Stimulated activated memory B cell treated with anti-CD40 and anti-IgM and Interleukin-4, amounts not matched to agents 10 μg/mL and 1 μg/mL and 100 μg/mL, for 72 hours (primary cell): ENCODE measurements at regions not wholly inside any gene's neighbourhood (a gene's known extent, or its start where the extent isn't known, plus 50 kb on each side); places are given as distances from the start of the nearest gene placed in this dataset.

ENCODE experiments used
- ATAC-seq: fragments of 150-1000 bp; cut with Tn5 transposase; 2 replicates; pipeline ENCODE4 v1.10.0; 2021
- H3K27ac Mint-ChIP-seq: one replicate; pipeline ENCODE4 v1.8.0; 2022; ENCODE audit warnings: mild to moderate bottlenecking, mixed read lengths
- H3K27me3 Mint-ChIP-seq: one replicate; pipeline ENCODE4 v1.8.0; 2022; ENCODE audit warnings: mixed read lengths
- H3K36me3 Mint-ChIP-seq: one replicate; pipeline ENCODE4 v1.8.0; 2022; ENCODE audit warnings: mixed read lengths
- H3K4me1 Mint-ChIP-seq: one replicate; pipeline ENCODE4 v1.8.0; 2022; ENCODE audit warnings: mixed read lengths
- H3K4me3 Mint-ChIP-seq: one replicate; pipeline ENCODE4 v1.8.0; 2022; ENCODE audit warnings: mild to moderate bottlenecking, moderate library complexity, mixed read lengths
- H3K9me3 Mint-ChIP-seq: one replicate; pipeline ENCODE4 v1.8.0; 2022; ENCODE audit warnings: mixed read lengths

DNA sequence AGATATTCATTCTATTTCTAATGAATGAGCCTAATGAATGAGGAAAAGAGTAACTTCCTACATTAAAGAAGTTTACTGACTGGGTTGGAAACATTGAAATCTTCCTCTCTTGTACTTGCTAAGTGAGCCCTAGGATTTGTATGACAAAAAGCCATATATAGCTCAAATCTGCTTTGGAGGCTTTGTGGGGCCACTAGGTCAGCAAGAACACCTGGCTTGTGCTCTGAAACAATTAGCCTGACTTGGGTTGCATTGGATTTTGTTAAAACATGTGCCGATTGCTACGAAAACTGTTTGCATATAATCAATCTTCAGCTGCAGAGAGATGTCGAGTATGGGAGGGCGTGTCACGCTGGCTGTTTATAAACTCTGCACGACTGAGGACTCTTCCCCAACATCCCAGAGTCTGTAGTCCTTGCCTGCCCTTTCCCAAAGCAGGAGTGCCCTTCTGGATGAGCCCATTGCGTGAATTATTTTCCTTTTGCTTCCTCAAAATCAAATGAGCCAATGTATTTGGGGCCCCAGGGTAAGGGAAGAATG, 684.8 kb downstream of the DHX35 start:
- no peaks in the 10 kb centered on the region for H3K36me3 Mint-ChIP-seq

GRCh38 chr20:39645131-39645530, 683.0 kb downstream of the DHX35 start:
- Mint-ChIP-seq H3K4me1 (no peaks in the 10 kb centered on the region), H3K4me3 (no peak overlapping the region), H3K27me3 (peaks cover 3% of the 10 kb centered on the region), H3K27ac (no peak overlapping the region), H3K9me3 (no peaks in the 10 kb centered on the region), H3K36me3 (no peaks in the 10 kb centered on the region)
- ATAC-seq = no peak

More for the DNA sequence above, 684.8 kb downstream of the DHX35 start:
- Mint-ChIP-seq H3K27me3 (peaks cover 16% of the 10 kb centered on the region), H3K9me3 (no peaks in the 10 kb centered on the region), H3K4me3 (no peak overlapping the region), H3K4me1 (no peaks in the 10 kb centered on the region), H3K27ac (no peak overlapping the region)
- no peak for ATAC-seq

DNA sequence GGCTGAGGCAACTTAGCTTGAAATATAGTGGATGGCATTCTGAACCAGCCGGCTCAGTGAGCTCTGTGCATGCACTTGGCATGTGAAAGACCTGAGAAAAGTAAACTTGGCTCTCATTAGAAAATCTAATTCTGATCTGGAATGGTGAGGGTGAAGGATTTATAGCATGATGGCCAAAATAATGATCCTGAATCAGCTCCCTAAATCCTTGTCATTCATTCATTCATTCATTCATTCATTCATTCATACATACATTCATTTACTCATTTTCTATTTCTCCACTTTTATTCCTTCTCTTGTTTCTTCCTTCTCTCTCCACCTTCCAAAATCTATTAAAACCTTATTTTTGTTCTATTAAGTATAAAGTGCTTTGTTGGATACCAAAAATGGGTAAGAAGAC, 681.1 kb downstream of the DHX35 start:
- Mint-ChIP-seq H3K27ac (no peak overlapping the region), H3K9me3 (no peaks in the 10 kb centered on the region), H3K36me3 (no peaks in the 10 kb centered on the region), H3K4me1 (no peaks in the 10 kb centered on the region), H3K27me3 (no peaks in the 10 kb centered on the region), H3K4me3 (no peak overlapping the region)
- ATAC-seq = no peak

DNA sequence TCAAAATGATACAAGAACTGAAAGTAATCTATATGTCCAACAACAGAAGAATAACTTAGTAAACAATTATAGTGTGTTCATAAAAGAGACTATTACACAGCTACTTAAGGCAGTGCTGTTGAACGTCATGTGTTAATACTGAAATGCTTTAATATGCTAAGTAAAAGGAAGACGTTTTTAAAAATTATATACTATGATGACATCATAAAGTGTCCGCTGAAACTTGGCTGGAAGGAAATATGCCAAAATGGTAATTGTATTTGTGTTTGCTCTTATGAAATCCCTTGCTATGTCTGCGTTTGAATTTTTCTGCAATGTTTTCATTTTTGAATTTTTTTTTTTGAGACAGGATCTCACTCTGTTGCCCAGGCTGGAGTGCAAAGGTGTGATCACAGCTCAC, 679.3 kb downstream of the DHX35 start:
- H3K27me3 Mint-ChIP-seq = no peaks in the 10 kb centered on the region

DNA sequence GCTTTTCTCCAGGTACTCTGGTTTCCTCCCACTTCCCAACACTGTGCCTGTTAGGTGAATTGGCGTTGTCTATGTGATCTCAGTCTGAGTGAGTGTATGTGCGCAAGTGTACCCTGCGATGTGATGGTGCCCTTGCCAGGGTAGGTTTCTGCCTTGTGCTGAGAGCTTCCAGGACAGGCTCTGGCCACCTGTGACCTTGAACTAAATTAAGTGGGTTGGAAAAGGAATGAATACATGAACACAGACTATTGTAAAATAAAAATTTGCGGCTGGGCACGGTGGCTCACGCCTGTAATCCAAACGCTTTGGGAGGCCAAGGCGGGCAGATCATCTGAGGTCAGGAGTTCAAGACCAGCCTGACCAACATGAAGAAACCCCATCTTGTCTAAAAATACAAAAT, 678.0 kb downstream of the DHX35 start:
- H3K36me3 Mint-ChIP-seq = no peaks in the 10 kb centered on the region

More for the DNA sequence above, 679.3 kb downstream of the DHX35 start:
- Mint-ChIP-seq H3K36me3 (no peaks in the 10 kb centered on the region), H3K27ac (no peak overlapping the region), H3K9me3 (no peaks in the 10 kb centered on the region), H3K4me3 (no peak overlapping the region), H3K4me1 (no peaks in the 10 kb centered on the region)
- ATAC-seq = no peak

GRCh38 chr20:39638731-39639130, 676.6 kb downstream of the DHX35 start:
- Mint-ChIP-seq H3K27me3 (no peaks in the 10 kb centered on the region), H3K4me1 (no peaks in the 10 kb centered on the region), H3K36me3 (no peaks in the 10 kb centered on the region), H3K9me3 (no peaks in the 10 kb centered on the region), H3K4me3 (no peak overlapping the region), H3K27ac (no peak overlapping the region)
- no peak for ATAC-seq

More for the DNA sequence above, 678.0 kb downstream of the DHX35 start:
- no peaks in the 10 kb centered on the region for H3K9me3 Mint-ChIP-seq
- no peaks in the 10 kb centered on the region for H3K27me3 Mint-ChIP-seq
- no peak overlapping the region for H3K27ac Mint-ChIP-seq
- H3K4me1 Mint-ChIP-seq = no peaks in the 10 kb centered on the region
- H3K4me3 Mint-ChIP-seq = no peak overlapping the region
- no peak for ATAC-seq

DNA sequence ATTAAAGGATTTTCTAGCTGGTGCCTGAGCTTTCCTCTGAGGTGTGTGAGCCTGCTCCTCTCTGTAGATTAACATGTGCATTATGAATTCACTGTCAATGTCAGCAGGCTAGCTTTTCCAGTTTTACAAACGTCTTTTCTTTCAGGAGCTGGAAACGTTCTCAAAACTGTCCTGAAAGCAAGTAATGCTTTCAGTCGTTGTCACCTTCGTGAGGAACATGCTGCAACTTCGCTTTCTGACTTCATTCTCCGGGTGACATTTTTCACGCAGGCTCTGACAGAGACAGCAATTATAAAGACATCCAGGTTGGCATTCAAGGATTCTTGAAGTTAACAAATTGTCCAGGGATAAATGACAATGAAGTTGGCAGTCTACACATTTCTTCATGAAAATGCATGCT, 671.5 kb downstream of the DHX35 start:
- Mint-ChIP-seq H3K4me1 (peaks cover 9% of the 10 kb centered on the region), H3K4me3 (no peak overlapping the region), H3K9me3 (no peaks in the 10 kb centered on the region), H3K27ac (no peak overlapping the region), H3K36me3 (no peaks in the 10 kb centered on the region), H3K27me3 (no peaks in the 10 kb centered on the region)
- ATAC-seq = no peak

GRCh38 chr20:39632757-39633156, 670.6 kb downstream of the DHX35 start:
- Mint-ChIP-seq H3K36me3 (no peaks in the 10 kb centered on the region), H3K27ac (no peak overlapping the region), H3K27me3 (no peaks in the 10 kb centered on the region), H3K4me1 (peaks cover 9% of the 10 kb centered on the region), H3K4me3 (no peak overlapping the region), H3K9me3 (no peaks in the 10 kb centered on the region)
- ATAC-seq = no peak

DNA sequence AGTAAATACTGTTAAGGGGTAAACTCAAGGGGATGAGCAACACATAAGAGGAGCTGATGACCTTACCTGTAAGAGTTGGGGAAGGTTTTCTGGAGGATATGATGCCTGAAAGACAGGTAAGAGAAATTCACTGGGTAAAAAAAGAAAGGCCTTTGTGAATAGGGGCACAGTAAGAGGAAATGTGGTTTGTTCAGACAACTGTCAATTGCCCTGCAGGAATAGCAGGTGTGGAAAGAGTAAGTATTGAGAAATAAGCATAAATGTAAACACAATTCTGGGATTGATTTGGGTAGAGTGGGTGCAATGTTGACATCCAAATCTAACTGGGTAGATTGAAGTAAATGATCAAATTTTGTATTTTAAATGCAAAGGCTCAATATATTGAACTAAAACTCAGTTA, 670.0 kb downstream of the DHX35 start:
- Mint-ChIP-seq H3K9me3 (no peaks in the 10 kb centered on the region), H3K4me3 (no peak overlapping the region), H3K36me3 (no peaks in the 10 kb centered on the region), H3K4me1 (peaks cover 9% of the 10 kb centered on the region), H3K27me3 (no peaks in the 10 kb centered on the region), H3K27ac (no peak overlapping the region)
- ATAC-seq = no peak

- Mint-ChIP-seq H3K4me1 (peaks cover 9% of the 10 kb centered on the region), H3K27me3 (no peaks in the 10 kb centered on the region)
Observed at GRCh38 chr20:39631557-39631956, 669.4 kb downstream of the DHX35 start.

GRCh38 chr20:39630215-39630908, 668.2 kb downstream of the DHX35 start:
- Mint-ChIP-seq H3K36me3 (no peaks in the 10 kb centered on the region), H3K9me3 (no peaks in the 10 kb centered on the region), H3K27me3 (no peaks in the 10 kb centered on the region), H3K4me3 (no peak overlapping the region), H3K27ac (no peak overlapping the region), H3K4me1 (peaks cover 9% of the 10 kb centered on the region)
- ATAC-seq = no peak

More at GRCh38 chr20:39631557-39631956, 669.4 kb downstream of the DHX35 start:
- H3K36me3 Mint-ChIP-seq = no peaks in the 10 kb centered on the region
- H3K27ac Mint-ChIP-seq = no peak overlapping the region
- H3K9me3 Mint-ChIP-seq = no peaks in the 10 kb centered on the region
- ATAC-seq = no peak
- H3K4me3 Mint-ChIP-seq = no peak overlapping the region

- no peaks in the 10 kb centered on the region for H3K9me3 Mint-ChIP-seq
- H3K27me3 Mint-ChIP-seq = no peaks in the 10 kb centered on the region
- H3K27ac Mint-ChIP-seq = no peak overlapping the region
- ATAC-seq = no peak
- no peak overlapping the region for H3K4me3 Mint-ChIP-seq
- no peaks in the 10 kb centered on the region for H3K36me3 Mint-ChIP-seq
- H3K4me1 Mint-ChIP-seq = peaks cover 15% of the 10 kb centered on the region
Observed at GRCh38 chr20:39627765-39628164, 665.6 kb downstream of the DHX35 start.

- H3K9me3 Mint-ChIP-seq = no peaks in the 10 kb centered on the region
Observed at GRCh38 chr20:39624316-39624715, 662.2 kb downstream of the DHX35 start.

DNA sequence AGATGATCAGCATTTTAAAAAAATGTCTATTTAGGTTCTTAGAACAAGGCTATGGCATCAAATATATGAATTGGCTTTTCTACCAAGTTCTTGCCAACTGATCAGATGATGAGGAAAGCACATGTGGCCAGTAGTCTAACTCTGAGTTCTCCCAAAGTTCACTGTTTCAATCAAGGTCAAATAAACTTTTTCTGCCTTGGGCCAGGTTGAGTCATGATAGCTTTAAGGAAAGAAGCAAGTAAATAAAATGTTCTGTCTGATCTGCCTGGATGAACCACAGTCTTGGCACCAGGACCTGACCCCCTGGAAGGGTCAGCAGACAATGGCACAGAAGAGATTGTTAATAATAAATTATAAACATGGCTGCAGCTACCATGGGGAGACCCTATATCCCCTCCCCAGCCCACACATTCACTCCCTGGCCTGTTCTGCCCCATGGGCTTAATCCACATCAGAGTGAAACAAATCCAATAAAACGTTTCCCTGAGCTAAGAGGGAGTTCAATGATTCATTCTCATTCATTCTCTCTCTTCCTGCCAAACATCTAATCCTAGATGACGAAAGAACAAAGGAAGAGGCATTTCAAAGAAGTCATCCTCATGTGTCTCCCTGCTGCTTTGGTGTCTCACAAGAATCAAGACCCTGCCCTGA, 661.6 kb downstream of the DHX35 start:
- Mint-ChIP-seq H3K36me3 (no peaks in the 10 kb centered on the region), H3K9me3 (no peaks in the 10 kb centered on the region), H3K4me3 (no peak overlapping the region), H3K4me1 (peaks cover 7% of the 10 kb centered on the region), H3K27ac (no peak overlapping the region), H3K27me3 (no peaks in the 10 kb centered on the region)
- ATAC-seq = no peak

More at GRCh38 chr20:39624316-39624715, 662.2 kb downstream of the DHX35 start:
- no peak for ATAC-seq
- Mint-ChIP-seq H3K4me1 (peaks cover 7% of the 10 kb centered on the region), H3K27ac (no peak overlapping the region), H3K4me3 (no peak overlapping the region), H3K27me3 (no peaks in the 10 kb centered on the region), H3K36me3 (no peaks in the 10 kb centered on the region)

DNA sequence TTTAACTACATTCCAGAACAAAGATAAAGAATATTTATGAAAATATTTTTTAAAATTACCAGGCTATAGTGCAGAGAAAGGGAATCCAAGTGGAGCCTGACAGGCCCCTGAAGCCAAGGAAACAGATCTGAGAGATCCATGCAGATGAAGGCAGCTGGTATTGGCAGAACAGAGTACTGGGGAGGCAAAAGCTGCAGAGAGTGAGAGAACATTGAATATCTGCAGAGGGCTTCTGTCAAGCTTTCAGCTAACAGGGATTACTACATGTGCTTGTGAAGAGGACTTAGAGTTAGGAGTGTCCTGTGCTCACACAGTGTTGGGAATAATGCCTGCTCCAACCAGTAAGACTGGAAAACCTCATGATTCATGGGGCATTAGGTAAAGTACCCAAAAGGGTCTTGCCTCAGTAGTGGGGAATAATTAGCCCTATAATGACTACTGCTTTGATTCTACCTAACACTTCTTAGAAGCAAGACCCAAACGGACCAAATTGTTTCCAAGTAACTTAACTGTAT, 657.2 kb downstream of the DHX35 start:
- ATAC-seq = no peak
- Mint-ChIP-seq H3K4me1 (peaks cover 7% of the 10 kb centered on the region), H3K27ac (no peak overlapping the region), H3K36me3 (no peaks in the 10 kb centered on the region), H3K27me3 (no peaks in the 10 kb centered on the region), H3K9me3 (no peaks in the 10 kb centered on the region), H3K4me3 (no peak overlapping the region)

GRCh38 chr20:39611901-39612300, 649.8 kb downstream of the DHX35 start:
- peak; percentile 64 for ATAC-seq
- H3K4me1 Mint-ChIP-seq = peaks cover 6% of the 10 kb centered on the region
- no peaks in the 10 kb centered on the region for H3K36me3 Mint-ChIP-seq
- no peaks in the 10 kb centered on the region for H3K27me3 Mint-ChIP-seq
- peaks cover 18% of the 10 kb centered on the region for H3K9me3 Mint-ChIP-seq
- H3K27ac Mint-ChIP-seq = no peak overlapping the region
- no peak overlapping the region for H3K4me3 Mint-ChIP-seq
